CD4-positive, alpha-beta T cell treated with Interleukin-4 for 4 hours (primary cell): ENCODE measurements at regions not wholly inside any gene's neighbourhood (a gene's known extent, or its start where the extent isn't known, plus 50 kb on each side); places are given as distances from the start of the nearest gene placed in this dataset.
"Not testable (repeated sequence)": the region's sequence is repeated elsewhere in the genome, so short reads cannot be mapped to it uniquely, and the experiment has no call there.

Experiments
- DNase-seq: peaks from one replicate; pipeline ENCODE4 v3.0.0-alpha.2; 2020

GRCh38 chrY:22113990-22114389 is 68.7 kb downstream of the RBMY1F start:
- DNase-seq, result not testable (repeated sequence)

GRCh38 chrY:22108165-22108564 is 74.6 kb downstream of the RBMY1F start:
- not testable (repeated sequence) for DNase-seq

- not testable (repeated sequence) for DNase-seq
Measured at GRCh38 chrY:22101547-22101946, 81.2 kb downstream of the RBMY1F start.

- not testable (repeated sequence) for DNase-seq
Measured at GRCh38 chrY:22097310-22097709, 85.4 kb downstream of the RBMY1F start.

GRCh38 chrY:22085975-22086645 is 96.6 kb downstream of the RBMY1F start:
- not testable (repeated sequence) for DNase-seq

- not testable (repeated sequence) for DNase-seq
Measured at GRCh38 chrY:22072270-22072669, 110.5 kb downstream of the RBMY1F start.

GRCh38 chrY:22060149-22060548 is 122.6 kb downstream of the RBMY1F start:
- not testable (repeated sequence) for DNase-seq

- not testable (repeated sequence) for DNase-seq
Measured at GRCh38 chrY:22013010-22013409, 95.2 kb upstream of the RBMY1E start.

- DNase-seq, result not testable (repeated sequence)
Measured at GRCh38 chrY:22001163-22001562, 83.3 kb upstream of the RBMY1E start.

- DNase-seq, result not testable (repeated sequence)
Measured at GRCh38 chrY:21987222-21987621, 69.4 kb upstream of the RBMY1E start.

- DNase-seq, result not testable (repeated sequence)
Measured at GRCh38 chrY:21980937-21981336, 63.1 kb upstream of the RBMY1E start.

GRCh38 chrY:21980348-21980747 is 62.5 kb upstream of the RBMY1E start:
- DNase-seq, result not testable (repeated sequence)

- DNase-seq, result peak; percentile 0
Measured at GRCh38 chrY:21979106-21979505, 61.3 kb upstream of the RBMY1E start.

GRCh38 chrY:21978204-21978603 is 60.4 kb upstream of the RBMY1E start:
- not testable (repeated sequence) for DNase-seq
